ENCODE measurements at regions not wholly inside any gene's neighbourhood (a gene's known extent, or its start where the extent isn't known, plus 50 kb on each side); places are given as distances from the start of the nearest gene placed in this dataset.

- TF ChIP-seq CTCF (optimal IDR thresholded peaks at IDR 0.05 in 1 of 3, IDR thresholded peaks at IDR 0.05 in 1 of 3, conservative IDR thresholded peaks at IDR 0.05 in 1 of 3; ENCODE audit: extremely low read depth in 1 of 3, insufficient read depth in 2 of 3, low read length in 3 of 3) = no peak
- no peak for TF ChIP-seq EZH2 (IDR thresholded peaks at IDR 0.05; ENCODE audit: low read length)
- Histone ChIP-seq H3K4me3 (ENCODE audit: control insufficient read depth in 2 of 3, extremely low read depth in 1 of 3, insufficient read depth in 2 of 3, low read depth in 1 of 3, low read length in 3 of 3) (no peak overlapping the region), H3K4me2 (ENCODE audit: control insufficient read depth, extremely low read depth, insufficient read depth, low read depth, low read length) (no peak overlapping the region), H3K9ac (ENCODE audit: control insufficient read depth, extremely low read depth, insufficient read depth, low read length) (no peak overlapping the region), H3K27me3 (ENCODE audit: control insufficient read depth, extremely low read depth, insufficient read depth, low read length) (no peaks in the 10 kb centered on the region), H2AFZ (ENCODE audit: control insufficient read depth, low read length) (no peak overlapping the region), H3K4me1 (ENCODE audit: control insufficient read depth, extremely low read depth, insufficient read depth, low read length) (no peaks in the 10 kb centered on the region), H3K27ac (ENCODE audit: control insufficient read depth, insufficient read depth, low read length) (no peak overlapping the region), H4K20me1 (ENCODE audit: control insufficient read depth, extremely low read depth, insufficient read depth, low read length) (no peaks in the 10 kb centered on the region), H3K36me3 (ENCODE audit: control insufficient read depth in 2 of 2, extremely low read depth in 1 of 2, insufficient read depth in 2 of 2, low read length in 2 of 2) (no peaks in the 10 kb centered on the region), H3K9me1 (ENCODE audit: control insufficient read depth, extremely low read depth, insufficient read depth, low read length) (no peaks in the 10 kb centered on the region), H3K9me3 (ENCODE audit: control insufficient read depth, low read depth, low read length) (no peaks in the 10 kb centered on the region), H3K79me2 (ENCODE audit: control insufficient read depth, insufficient read depth, low read length) (no peaks in the 10 kb centered on the region)
- no peak for DNase-seq (ENCODE audit: low read depth, low spot score)
- dilution Hi-C loops (cut with MboI; ENCODE audit: extremely low pct_ligation_motif_present, low sequenced_read_pairs) = no loop called here
- FAIRE-seq = no peak
Measured at GRCh38 chr2:6783238-6783614, 82.5 kb downstream of the CMPK2 start.

- Histone ChIP-seq H4K20me1 (ENCODE audit: control insufficient read depth, extremely low read depth, insufficient read depth, low read length) (no peaks in the 10 kb centered on the region), H3K27me3 (ENCODE audit: control insufficient read depth, extremely low read depth, insufficient read depth, low read length) (no peaks in the 10 kb centered on the region), H3K4me1 (ENCODE audit: control insufficient read depth, extremely low read depth, insufficient read depth, low read length) (no peaks in the 10 kb centered on the region), H3K4me3 (ENCODE audit: control insufficient read depth in 2 of 3, extremely low read depth in 1 of 3, insufficient read depth in 2 of 3, low read depth in 1 of 3, low read length in 3 of 3) (no peak overlapping the region), H3K36me3 (ENCODE audit: control insufficient read depth in 2 of 2, extremely low read depth in 1 of 2, insufficient read depth in 2 of 2, low read length in 2 of 2) (no peaks in the 10 kb centered on the region), H3K4me2 (ENCODE audit: control insufficient read depth, extremely low read depth, insufficient read depth, low read depth, low read length) (no peak overlapping the region), H3K27ac (ENCODE audit: control insufficient read depth, insufficient read depth, low read length) (no peak overlapping the region), H3K9me3 (ENCODE audit: control insufficient read depth, low read depth, low read length) (no peaks in the 10 kb centered on the region), H2AFZ (ENCODE audit: control insufficient read depth, low read length) (no peak overlapping the region), H3K79me2 (ENCODE audit: control insufficient read depth, insufficient read depth, low read length) (no peaks in the 10 kb centered on the region), H3K9ac (ENCODE audit: control insufficient read depth, extremely low read depth, insufficient read depth, low read length) (no peak overlapping the region), H3K9me1 (ENCODE audit: control insufficient read depth, extremely low read depth, insufficient read depth, low read length) (no peaks in the 10 kb centered on the region)
- dilution Hi-C loops (cut with MboI; ENCODE audit: extremely low pct_ligation_motif_present, low sequenced_read_pairs) = no loop called here
- DNase-seq (ENCODE audit: low read depth, low spot score) (no peak), FAIRE-seq (no peak)
- no peak for TF ChIP-seq EZH2 (IDR thresholded peaks at IDR 0.05; ENCODE audit: low read length)
- no peak for TF ChIP-seq CTCF (optimal IDR thresholded peaks at IDR 0.05 in 1 of 3, IDR thresholded peaks at IDR 0.05 in 1 of 3, conservative IDR thresholded peaks at IDR 0.05 in 1 of 3; ENCODE audit: extremely low read depth in 1 of 3, insufficient read depth in 2 of 3, low read length in 3 of 3)
Measured at GRCh38 chr2:6784291-6784690, 81.4 kb downstream of the CMPK2 start.
